HG02798 (cell line): ENCODE measurements at regions not wholly inside any gene's neighbourhood (a gene's known extent, or its start where the extent isn't known, plus 50 kb on each side); places are given as distances from the start of the nearest gene placed in this dataset.
"Not testable (repeated sequence)": the region's sequence is repeated elsewhere in the genome, so short reads cannot be mapped to it uniquely, and the experiment has no call there.

Source experiments
- ATAC-seq: cut with Tn5 transposase; IDR thresholded peaks from one replicate; pipeline ENCODE4 v1.9.1; 2021; ENCODE audit warnings: mild to moderate bottlenecking; ENCODE audit not compliant: unreplicated experiment, poor library complexity

DNA sequence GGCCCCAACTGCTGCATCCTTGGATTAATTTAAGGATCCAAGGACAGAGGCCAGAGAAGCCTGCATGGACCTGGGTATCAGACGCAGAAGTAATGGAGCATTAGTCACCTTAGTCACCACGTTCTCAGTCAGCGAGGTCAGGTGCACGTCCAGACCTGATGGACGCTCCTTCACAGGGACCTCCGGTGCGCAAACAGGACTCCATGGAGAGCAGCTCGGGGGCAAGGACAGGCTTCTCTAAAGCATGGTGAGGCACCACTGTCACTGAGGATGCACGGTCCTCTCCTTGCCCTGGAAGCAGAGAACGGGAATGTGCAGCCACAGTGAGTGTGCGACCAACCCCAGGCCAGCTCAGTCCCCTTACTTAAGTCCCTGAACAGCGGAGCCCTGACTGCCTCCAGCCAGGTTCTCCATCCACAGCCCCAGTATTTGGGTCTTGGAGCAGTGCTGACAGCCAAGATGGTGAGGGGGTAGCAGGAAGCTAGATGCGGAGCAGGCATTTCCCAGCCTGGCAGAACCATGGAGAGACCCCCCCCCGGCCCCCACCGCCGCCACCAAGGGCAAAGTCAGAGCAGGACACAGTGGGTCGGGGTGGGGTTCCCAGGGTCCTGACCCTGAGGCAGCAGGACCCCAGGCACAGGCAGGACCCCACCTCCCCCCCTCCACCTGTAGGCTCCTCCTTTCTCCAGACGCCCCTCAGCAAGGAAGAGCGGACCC is 253.4 kb upstream of the SFSWAP start:
- no peak for ATAC-seq

DNA sequence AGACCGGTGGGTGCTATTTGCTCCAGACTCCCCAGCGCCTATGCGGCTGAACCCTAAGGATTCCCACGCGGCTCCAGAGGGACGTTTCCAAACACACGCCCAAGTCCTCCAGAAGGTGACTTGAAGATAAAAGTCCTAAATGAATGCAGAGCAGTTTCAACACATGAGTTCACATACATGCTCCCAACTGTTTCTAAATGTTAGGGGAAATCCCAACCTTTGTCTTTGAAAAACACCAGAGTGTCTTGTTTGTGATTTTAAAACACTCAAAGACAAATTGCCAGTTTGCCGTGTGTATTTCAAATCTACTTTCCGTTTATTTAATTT is 252.9 kb upstream of the SFSWAP start:
- no peak for ATAC-seq

DNA sequence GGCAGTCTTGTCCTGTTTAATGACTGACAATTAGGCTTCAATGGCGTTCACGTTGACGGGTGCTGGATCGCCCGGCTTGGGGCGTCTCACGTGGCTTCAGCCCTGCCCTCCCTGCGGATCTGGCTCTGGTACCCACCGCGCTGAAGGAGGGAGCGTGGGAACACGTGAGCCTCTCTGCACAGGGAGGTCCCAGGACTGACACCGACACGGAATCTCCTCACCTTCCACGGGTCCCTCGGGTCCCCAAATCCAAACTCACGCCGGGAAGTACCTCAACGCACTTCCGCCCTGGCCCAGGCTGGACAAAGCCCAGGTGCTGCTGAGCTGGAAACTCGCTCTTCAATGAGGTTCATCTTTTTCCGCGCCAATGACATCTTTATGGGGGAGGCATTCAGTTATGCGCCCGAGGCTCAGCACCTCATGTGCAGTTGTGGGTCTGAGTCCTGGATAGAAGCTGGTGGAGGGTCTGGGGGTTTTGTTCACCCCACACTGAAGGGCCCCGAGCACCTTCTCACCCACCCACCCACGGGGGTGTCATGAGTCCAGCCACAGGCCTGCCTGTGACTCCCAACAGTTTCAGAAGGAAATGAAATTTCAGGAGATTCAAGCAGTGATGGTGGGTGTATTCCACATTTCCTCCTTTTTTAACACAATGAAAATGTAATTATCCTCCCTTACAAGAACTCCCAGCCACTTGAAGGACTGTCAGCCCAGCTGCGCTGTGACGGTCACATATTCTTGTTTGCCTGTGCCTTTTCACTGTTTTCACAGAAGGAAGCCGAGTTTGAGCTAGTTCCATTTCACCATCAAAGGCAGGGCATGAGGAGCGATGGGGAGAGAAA is 251.7 kb upstream of the SFSWAP start:
- ATAC-seq = no peak

DNA sequence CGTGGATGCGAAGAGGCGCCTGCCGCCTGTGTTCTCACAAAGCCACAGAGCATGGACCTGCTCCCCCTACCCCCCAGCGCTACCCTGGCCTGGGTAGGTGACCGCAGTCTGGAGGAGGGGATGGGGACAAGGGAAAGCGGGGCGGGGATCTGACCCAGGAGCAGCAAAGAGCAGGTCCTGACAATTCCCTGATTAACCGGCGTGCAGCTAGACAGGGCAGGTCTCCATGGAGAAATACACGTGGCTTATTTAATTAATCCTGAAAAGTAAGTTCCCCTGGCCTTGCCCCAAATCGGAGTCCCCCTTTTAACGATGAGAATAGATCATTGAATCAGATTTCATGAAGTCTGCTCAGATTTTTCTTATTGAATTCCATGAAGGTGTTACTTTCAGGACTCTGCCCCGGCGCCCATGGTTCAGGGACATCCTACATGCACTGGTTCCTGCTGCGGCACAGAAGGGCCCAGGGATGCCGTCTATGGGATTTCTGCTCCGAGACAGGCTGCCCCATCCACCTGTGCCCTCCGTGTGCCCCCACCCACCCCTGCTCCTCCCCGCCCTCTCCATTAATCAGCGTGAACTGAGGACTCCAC is 251.0 kb upstream of the SFSWAP start:
- no peak for ATAC-seq

DNA sequence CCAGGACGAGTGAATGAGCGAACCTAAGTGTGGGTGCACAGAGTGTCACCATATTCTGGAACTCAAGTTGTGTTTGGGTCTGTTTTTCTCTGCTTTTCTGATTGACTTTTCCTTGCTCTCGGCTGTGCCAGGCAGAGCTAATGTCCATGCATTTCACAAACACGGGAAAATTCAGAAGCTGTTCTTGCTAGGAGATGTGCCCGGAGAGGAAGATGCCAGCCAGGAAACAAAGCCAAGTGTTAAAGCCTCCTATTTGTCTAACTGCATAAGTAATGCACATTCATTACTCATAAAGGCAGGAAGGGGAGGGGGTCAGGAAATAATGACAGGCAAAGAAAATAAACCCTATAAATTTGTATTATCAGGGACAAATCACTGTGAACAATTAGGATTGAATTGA is 250.4 kb upstream of the SFSWAP start:
- ATAC-seq = no peak

DNA sequence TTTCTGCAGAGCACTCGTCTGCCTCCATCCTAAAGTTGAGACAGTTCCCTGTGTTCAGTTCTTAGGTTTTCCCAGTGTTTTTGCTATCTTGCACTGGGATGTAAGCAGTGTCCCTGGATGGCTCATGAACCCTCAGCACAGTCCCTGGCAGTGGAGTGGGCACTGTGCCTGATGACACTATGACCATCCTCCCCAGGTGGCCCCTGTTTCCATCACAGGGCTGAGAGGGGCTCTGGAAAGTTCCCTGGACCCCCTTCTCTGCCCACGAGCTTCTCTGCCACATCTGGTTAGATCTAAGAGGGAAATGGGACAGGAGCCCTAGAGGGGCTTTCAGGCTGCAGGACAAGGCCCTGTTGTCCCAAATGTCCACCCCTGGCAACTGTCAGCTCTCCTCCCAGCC is 249.8 kb upstream of the SFSWAP start:
- ATAC-seq = no peak

DNA sequence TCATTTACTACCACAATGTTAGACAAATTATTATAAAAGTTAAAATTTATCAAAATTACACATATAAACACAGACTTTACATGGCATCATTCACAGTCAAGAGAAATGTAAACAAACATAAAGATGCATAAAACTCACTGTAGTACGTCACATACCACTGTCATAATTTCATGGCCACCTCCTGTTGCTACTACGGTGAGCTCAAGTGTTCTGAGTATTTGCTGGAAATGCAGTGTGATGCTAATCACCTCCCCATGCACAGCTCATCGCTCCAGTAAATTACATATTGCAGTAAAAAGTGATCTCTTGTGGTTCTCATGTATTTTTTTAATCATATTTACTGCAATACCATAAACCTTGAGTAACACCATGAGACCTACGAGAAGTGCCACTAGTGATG is 247.7 kb upstream of the SFSWAP start:
- ATAC-seq = no peak

DNA sequence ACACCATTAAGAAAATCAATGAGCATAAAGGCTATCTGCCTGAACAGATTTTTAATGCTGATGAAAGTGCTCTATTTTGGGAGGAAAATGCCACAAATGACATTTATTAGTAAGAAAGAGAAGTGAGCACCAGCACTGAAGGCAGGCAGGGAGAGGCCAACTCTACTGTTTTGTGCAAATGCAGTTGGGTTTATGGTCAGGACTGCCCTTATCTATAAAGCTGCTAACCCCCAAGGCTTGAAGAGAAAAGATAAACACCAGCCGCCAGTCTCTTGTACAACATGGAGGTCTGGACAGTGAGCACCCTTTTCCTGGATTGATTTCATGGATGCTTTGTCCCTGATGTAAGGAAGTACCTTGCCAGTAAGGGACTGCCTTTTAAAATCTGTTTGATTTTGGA is 246.8 kb upstream of the SFSWAP start:
- no peak for ATAC-seq

DNA sequence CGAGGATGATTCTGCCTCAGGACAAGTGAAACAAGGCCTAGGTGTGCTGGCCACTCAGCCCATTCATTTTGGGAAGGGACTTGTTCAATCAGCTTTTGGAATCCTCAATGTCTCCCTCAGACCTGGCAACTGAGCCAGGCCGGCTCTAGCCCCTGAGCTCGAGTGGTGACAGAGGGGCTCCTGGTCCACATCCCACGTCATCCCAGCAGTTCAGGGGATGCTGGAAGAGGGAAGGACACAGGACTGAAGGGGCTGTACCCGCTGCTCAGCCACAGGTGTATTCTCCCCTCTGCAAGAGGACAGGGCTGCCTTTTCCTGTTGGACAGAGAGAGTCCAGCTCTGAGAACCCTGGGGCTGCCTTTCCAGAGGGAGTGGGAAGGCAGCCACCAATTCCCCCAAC is 244.6 kb upstream of the SFSWAP start:
- ATAC-seq = no peak

DNA sequence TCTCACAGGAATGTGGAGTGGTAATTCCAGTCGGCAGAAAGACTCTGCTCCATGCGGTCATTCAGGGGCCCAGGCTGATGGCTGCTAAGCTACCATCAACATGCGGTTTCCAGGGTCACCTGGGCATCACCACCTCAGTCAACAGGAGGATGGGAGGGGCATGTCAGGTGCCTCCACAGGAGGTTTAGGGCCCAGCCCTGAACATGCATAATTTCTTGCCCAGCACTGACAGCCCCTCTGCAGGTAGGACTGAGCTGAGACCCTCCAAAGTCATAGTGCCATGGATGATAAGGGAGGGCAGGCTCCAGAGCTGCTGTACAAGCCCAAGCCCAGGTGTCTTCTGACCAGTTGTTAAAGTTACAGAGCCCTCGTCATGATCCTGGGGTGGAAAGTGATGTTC is 244.0 kb upstream of the SFSWAP start:
- no peak for ATAC-seq

DNA sequence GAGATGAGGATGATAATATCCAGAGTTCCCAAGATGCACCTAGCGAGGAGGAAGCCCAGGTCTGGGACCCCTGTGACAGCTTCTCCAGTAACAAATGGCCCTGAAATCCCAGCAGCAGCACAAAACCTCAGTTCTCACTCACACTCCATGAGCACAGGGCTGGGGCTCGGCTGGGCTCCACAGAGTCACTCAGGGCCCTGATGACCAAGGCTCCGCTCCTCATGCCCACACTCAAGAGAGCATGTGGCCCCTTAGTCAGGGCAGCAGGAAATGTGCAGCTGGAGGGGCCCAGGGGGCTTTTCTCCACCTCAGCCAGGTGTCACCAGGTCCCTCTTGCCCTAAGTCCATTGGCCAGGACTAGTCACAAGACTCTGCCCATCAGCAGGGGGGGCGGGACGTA is 242.7 kb upstream of the SFSWAP start:
- ATAC-seq = no peak

DNA sequence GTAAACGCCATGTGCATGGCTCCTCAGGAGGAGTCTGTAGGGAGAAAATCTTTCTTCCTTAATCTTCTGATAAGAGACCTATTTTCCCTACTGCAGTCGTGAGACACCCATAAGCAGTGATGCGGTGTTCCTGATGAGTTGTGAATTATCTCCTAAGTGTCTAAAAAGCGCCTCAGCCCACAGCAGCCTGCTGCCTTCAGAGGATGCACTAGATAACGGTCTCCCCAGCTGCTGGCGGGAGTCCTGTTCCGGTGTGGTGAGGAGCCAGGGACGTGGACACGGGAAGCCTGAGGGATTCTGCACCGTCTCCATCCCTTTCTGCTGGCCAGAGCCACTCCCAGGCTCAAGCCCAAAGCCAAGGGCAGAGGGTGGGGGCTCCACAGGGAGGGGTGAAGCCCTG is 240.9 kb upstream of the SFSWAP start:
- ATAC-seq = not testable (repeated sequence)

DNA sequence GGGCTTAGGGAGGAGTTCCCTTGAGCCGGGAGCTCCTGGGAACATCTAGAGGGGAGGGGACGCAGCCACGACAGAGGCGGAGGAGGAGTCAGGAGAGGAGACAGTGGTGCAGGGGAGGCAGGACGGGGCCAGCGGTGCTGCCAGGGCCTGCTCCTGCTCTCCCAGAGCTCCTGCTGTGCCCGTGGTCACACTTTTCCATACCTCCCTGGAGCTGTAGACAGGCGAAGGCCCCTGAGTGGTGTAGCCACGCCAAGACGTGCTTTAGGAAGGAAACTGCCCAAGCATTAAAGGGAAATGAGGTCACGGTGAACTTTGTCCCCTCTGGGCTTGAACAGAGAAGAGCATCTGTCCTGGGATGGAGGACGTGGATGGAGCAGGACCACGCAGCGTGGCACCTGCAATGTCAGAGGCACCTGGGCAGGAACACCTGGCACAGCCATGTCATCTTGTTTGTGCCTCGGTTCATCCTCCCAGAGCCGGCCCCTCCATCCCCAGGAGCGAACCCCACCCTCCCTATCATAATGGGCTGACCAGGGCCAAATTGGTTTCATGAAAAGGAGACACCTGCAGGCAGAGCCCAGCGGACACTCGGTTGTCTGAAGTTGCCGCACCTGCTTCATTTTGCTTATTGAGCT is 239.5 kb upstream of the SFSWAP start:
- no peak for ATAC-seq

DNA sequence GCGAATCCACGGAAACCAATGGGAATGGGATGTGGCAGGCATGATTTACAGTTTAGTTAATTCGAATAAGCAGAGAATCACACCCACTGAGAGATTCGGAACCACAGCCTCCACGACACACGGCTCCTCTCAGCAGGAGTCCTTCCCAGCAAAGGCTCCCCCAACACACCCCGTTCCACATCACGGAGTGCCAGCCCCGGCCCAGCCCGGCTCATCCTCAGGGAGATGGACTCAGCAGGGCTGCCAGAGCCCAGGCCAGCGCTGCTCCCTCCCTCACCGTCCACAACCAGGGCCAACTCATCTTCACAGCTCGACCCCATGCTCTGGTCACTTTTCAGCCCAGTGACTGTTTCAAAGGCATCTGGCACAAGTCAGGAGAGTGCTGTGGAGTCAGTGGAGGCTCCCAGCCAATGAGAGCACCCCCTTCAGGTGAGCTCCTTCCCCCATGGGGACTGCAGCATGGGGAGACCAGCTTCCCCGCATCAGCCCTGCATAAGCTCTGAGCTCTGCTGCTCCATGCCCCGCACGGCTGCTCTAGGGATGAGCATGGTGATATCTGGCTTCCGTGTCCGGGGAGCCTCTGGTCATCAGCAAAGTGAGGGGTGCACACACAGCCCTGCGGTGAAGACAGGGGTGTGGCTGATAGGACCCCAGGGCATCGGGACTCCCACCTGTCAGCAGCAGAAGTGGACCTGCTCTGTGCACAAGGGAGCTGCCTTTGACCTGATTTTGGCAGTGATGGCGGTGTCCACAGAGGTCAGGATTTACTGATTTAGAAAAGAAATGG is 238.8 kb upstream of the SFSWAP start:
- no peak for ATAC-seq

DNA sequence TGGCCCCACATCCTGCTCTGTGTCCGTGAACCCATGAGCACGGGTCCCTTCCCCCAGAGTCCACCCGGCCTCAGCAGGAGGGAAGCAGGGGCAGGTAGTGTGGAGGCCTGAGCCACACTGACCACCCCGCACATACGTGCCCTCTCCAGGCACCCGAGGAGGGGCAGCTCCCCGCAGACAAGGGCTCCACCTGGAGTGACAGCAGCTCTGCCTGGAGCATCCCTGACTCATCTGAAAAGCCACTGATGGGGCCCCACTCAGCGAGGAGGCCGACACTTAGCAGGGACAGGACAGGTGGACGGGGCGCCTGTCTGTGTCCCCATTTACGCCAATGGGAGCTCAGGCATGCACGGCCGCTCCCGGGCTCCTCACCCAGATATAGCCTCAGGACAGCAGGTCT is 237.6 kb upstream of the SFSWAP start:
- no peak for ATAC-seq

DNA sequence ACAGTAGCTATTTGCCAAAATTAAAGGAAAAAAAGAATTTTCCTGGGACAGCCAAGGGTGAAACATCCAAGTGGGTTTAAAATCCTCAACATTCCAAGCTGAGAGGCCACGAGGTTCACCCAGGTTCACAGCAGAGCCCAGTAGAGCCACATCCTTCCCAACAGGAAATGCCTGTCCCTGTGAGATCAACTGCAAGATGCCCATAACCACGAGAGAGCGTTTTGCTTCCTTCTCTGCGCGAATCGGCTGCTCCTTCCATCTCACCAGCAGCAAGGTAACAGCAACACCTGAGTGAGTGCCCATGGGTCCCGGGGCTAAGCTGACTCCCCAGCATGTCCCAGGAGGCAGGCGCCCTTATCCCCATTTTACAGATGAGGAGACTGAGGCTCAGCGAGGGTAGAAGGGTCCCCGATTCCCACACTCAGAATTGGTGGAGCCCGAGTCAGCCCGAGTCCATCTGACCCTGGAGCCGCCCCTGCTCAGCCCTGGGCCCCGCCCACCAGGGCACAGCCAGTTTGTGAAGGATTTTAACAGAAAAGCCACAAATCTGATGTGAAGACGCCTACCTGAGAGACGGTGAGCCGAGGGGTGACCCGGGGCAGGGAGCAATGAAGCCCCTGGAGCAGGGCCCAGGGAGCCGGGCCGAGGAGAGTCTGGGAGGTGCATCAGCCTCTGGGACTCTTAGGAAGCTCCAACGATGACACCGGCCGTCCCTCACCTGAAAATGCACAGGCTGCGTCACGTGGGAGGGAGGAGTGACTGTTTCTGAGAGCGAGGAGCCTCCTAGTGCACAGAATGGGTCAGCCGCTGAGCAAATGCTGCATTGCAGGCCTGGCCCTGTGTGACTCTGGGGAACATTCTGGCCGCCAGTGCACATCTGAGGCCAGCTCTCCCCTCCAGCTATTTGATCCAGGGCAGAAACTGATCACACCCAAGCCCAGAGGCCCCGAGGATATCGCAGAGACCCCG is 236.9 kb upstream of the SFSWAP start:
- ATAC-seq = no peak

DNA sequence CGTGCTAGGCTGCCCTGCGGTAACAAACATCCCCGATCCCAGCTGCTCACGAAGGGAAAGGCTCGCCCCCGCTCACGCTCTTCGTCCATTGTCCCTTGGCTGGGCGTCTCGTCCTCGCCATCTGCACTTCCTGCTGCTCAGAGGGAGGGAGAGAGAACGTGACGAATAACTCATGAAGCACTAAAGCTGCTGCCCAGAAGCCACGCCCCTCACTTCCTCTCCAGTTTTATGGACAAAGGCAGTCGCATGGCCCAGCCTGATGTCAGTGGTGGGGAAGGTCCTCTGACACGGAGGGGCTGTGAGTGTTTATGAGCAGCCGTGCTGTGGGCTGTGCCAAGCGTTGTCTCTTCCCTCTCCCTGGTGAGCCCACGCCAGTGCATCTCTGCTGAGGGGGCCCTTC is 235.9 kb upstream of the SFSWAP start:
- ATAC-seq = not testable (repeated sequence)

DNA sequence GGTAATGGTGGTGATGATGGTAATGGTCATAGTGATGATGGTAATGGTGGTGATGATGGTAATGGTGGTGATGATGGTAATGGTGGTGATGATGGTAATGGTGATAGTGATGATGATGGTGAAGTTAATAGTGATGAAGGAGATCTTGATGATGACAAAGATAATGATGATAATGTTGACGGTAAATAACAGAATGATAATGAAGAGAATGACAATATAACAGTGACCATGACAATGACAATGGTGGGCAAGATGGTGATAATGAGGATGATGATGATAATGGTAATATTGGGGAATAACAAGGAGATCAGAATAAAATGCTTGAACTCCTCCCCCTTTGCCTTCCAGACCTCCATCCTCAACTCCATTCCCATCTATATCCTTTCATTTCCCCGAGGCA is 233.3 kb upstream of the SFSWAP start:
- ATAC-seq = no peak

DNA sequence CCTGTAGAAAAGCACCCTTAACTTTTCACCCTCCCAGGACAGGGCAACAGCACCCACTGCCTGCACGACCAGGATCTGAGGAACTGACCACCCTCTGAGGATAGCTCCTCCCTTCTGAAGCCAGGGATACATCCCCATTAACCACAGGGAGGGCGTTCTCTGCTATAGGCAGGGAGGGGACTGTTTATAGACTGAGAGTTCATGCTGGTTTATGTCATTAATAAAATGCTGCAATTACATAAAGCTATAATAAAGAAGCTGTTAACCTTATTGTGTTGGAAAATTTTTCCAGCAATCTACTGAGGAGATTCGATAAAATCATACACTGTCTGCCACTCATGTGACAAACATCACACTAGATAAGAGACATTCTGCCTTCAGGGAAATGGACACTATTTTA is 232.4 kb upstream of the SFSWAP start:
- no peak for ATAC-seq
